Psoas muscle (tissue), 7 donors: ENCODE measurements at regions not wholly inside any gene's neighbourhood (a gene's known extent, or its start where the extent isn't known, plus 50 kb on each side); places are given as distances from the start of the nearest gene placed in this dataset.

ENCODE experiments used
- ATAC-seq, 4 donors: fragments of 200-7000 bp; cut with Tn5 transposase; one replicate each; pipeline ENCODE4 v1.9.1; 2020; ENCODE audit warnings: moderate library complexity in 3 of 4, mild to moderate bottlenecking in 2 of 4
- DNase-seq, 2 donors: peaks; one replicate each; pipeline ENCODE4 v3.0.0-alpha.2; 2020
- H3K27ac ChIP-seq: fragments of 200-600 bp; one replicate; pipeline ENCODE4 v1.8.0; 2022
- H3K27me3 ChIP-seq, 3 donors: fragments of 200-600 bp in 1 of 3; one replicate each; pipeline versions ENCODE4 v1.6.1 to v1.8.0; 2013 to 2022; ENCODE audit warnings: low read length in 2 of 3, mild to moderate bottlenecking in 2 of 3, moderate library complexity in 1 of 3; ENCODE audit not compliant: insufficient read depth in 3 of 3
- H3K36me3 ChIP-seq, 2 donors: fragments of 200-600 bp in 1 of 2; one replicate each; pipeline versions ENCODE4 v1.6.1 to v1.8.0; 2013 to 2022; ENCODE audit warnings: low read depth in 1 of 2, mild to moderate bottlenecking in 1 of 2, moderate library complexity in 1 of 2; ENCODE audit not compliant: insufficient read depth in 1 of 2
- H3K4me1 ChIP-seq: fragments of 200-600 bp; one replicate; pipeline ENCODE4 v1.8.0; 2022
- H3K4me3 ChIP-seq: fragments of 200-600 bp; one replicate; pipeline ENCODE4 v1.8.0; 2022; ENCODE audit warnings: mild to moderate bottlenecking
- H3K9me3 ChIP-seq: fragments of 200-600 bp; one replicate; pipeline ENCODE4 v1.8.0; 2022
- WGBS, 3 donors: extraction: QIAGEN DNeasy Blood & Tissue Kit; methylation state at CpG; one replicate each; pipeline versions ENCODE4 v1.1.6 to v1.1.7; 2013; 5-methylcytosine and 5-hydroxymethylcytosine counted together
- intact Hi-C, 2 donors: fragments of 100-400 bp; cut with DNase I; formaldehyde crosslinking; loops; one replicate each; pipeline versions ENCODE4 v1.11.0 to v1.14.2; 2022
- TF ChIP-seq, protein P1 (sequence below): fragments of 200-600 bp; IDR thresholded peaks from one replicate; pipeline ENCODE4 v1.8.0; 2022; ENCODE audit warnings: antibody characterized with exemption
- donor health status: healthy with polysubstance abuse.
- donor health status: DM: no; HTN: no; CAD: no; lungs with moderate emphysema.
- donor health status: Bipolar disorder and iron deficiency.
- donor health status: healthy.
- donor health status: DM: yes; HTN: yes; CAD: no.
- donor health status: DM: no; HTN: no; CAD: no.
- donor health status: DM: yes; HTN: yes; CAD: no.

DNA sequence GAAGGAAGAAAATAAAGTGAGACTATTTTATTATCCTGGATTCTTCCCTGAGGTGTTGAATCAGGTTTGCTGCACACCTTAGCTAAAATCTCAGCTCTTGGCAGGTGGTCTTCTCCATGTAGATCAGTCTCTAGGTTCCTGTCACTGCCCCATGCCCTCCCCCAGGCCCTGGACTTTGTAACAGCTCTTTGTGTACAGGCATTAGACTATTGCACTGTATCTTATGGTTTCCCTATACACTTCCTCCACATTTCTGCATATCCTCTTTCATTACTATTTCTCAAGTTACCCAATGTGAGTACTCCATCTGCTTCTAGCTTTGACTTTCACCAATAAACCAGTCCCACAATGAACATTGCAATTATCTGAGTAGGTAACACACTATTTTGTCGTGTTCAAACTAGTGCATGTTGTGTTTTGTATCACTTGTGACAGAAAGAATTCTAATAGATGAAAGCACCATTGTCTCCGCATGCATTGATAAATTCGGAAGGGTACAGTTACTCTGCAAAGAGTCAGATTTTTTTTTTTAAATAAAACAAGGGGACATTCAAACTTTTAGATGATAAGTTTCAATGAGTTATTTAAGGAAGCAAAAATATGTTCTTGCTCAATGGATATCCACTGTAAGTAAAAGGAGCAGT is 1348.7 kb upstream of the C9orf72 start:
- Histone ChIP-seq H3K4me3 (no peak overlapping the region), H3K36me3 (no peaks in the 10 kb centered on the region), H3K9me3 (no peaks in the 10 kb centered on the region), H3K27ac (no peak overlapping the region), H3K27me3 (no peaks in the 10 kb centered on the region), H3K4me1 (no peaks in the 10 kb centered on the region)
- ATAC-seq: no peak
- 76 to 78% (median 78%) methylated on average over 3 of the region's 3 CpGs for WGBS, 3 donors
- no peak for DNase-seq
- intact Hi-C loops: no loop called here
- TF ChIP-seq, protein P1, sequence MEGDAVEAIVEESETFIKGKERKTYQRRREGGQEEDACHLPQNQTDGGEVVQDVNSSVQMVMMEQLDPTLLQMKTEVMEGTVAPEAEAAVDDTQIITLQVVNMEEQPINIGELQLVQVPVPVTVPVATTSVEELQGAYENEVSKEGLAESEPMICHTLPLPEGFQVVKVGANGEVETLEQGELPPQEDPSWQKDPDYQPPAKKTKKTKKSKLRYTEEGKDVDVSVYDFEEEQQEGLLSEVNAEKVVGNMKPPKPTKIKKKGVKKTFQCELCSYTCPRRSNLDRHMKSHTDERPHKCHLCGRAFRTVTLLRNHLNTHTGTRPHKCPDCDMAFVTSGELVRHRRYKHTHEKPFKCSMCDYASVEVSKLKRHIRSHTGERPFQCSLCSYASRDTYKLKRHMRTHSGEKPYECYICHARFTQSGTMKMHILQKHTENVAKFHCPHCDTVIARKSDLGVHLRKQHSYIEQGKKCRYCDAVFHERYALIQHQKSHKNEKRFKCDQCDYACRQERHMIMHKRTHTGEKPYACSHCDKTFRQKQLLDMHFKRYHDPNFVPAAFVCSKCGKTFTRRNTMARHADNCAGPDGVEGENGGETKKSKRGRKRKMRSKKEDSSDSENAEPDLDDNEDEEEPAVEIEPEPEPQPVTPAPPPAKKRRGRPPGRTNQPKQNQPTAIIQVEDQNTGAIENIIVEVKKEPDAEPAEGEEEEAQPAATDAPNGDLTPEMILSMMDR: no peak

- Histone ChIP-seq H3K9me3 (no peaks in the 10 kb centered on the region), H3K36me3 (no peaks in the 10 kb centered on the region), H3K4me1 (no peaks in the 10 kb centered on the region), H3K27me3 (no peaks in the 10 kb centered on the region), H3K4me3 (no peak overlapping the region), H3K27ac (no peak overlapping the region)
- DNase-seq (no peak), ATAC-seq (no peak)
- intact Hi-C loops: no loop called here
- 8 to 19% (median 15%) methylated on average over 4 of the region's 4 CpGs for WGBS, 3 donors
- TF ChIP-seq, protein P1: no peak
These were observed 1349.6 kb upstream of the C9orf72 start for GRCh38 chr9:28922891-28923290.

DNA sequence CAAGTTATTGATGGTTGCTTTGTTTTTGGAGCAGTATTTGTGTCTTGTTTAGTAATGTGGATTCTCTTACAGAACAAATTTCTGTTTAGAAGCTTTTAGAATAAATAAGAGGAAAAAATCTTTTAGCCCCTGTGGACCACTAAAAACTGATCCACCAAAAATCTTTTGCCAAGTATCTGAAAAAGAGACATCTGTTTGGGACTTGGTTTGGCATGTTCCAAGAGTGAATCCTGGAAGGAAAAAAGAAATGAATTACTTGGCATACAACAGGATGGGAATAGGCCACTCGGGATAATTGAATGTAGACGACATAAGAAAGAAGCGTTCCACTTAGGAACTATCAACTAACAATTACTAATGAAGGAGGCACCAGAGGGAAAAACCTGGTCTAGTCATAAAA is 1350.1 kb upstream of the C9orf72 start:
- Histone ChIP-seq H3K36me3 (no peaks in the 10 kb centered on the region), H3K4me3 (no peak overlapping the region), H3K4me1 (no peaks in the 10 kb centered on the region), H3K9me3 (no peaks in the 10 kb centered on the region), H3K27ac (no peak overlapping the region), H3K27me3 (no peaks in the 10 kb centered on the region)
- ATAC-seq (no peak), DNase-seq (no peak)
- WGBS, 3 donors: 3 to 29% (median 16%) methylated on average over 3 of the region's 3 CpGs
- TF ChIP-seq, protein P1: no peak
- intact Hi-C loops: no loop called here

DNA sequence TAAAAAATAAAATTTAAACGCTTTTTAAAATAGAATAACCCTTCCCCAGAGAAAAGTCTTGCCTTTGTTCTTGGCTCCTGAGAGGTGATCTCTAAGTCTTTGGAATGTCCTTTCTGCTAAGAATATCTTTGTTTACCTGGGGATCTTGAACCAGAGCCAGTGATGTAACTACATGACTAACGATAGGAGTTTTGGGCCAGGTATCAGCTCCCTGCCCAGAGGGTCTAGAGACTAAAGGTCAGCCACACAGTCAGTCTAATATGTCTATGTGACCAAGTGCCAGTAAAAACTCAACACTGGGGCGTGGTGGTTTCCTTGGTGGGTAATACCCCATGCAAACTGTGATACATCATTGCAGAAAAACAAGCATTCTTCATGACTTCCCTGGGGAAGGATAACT is 1351.9 kb upstream of the C9orf72 start:
- DNase-seq: no peak
- Histone ChIP-seq H3K4me3 (no peak overlapping the region), H3K4me1 (no peaks in the 10 kb centered on the region), H3K36me3 (no peaks in the 10 kb centered on the region), H3K27me3 (no peaks in the 10 kb centered on the region), H3K9me3 (no peaks in the 10 kb centered on the region), H3K27ac (no peak overlapping the region)
- intact Hi-C loops: no loop called here
- no peak for ATAC-seq
- TF ChIP-seq, protein P1: no peak
- WGBS, 3 donors: 72 to 78% (median 74%) methylated on average over 3 of the region's 3 CpGs

DNA sequence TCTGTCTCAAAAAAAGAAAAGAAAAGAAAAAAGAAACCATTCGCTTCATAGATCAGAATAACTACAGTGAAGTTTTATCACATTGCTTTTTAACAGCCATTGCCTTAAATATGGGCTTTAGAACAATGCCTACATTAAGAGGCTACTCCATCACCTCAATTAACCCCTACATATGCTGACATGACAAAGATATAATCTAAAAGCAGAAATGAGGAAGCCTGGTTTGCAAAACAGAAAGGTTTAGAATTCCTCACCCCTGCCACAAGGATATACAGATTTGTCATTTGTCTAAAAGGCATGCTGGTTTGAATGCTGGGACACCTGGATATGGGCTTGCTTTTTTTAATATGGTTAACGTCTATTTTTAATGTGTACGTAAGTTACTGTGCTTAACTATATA is 1353.0 kb upstream of the C9orf72 start:
- H3K27ac ChIP-seq: no peak overlapping the region
- TF ChIP-seq, protein P1: no peak
- ATAC-seq (no peak), DNase-seq (no peak)
- intact Hi-C loops: no loop called here
- no peaks in the 10 kb centered on the region for H3K27me3 ChIP-seq
- 89 to 92% (median 90%) methylated on average over 3 of the region's 3 CpGs for WGBS, 3 donors
- H3K4me3 ChIP-seq: no peak overlapping the region
- no peaks in the 10 kb centered on the region for H3K4me1 ChIP-seq
- no peaks in the 10 kb centered on the region for H3K36me3 ChIP-seq
- H3K9me3 ChIP-seq: no peaks in the 10 kb centered on the region
